ENCODE measurements at regions not wholly inside any gene's neighbourhood (a gene's known extent, or its start where the extent isn't known, plus 50 kb on each side); places are given as distances from the start of the nearest gene placed in this dataset.

DNA sequence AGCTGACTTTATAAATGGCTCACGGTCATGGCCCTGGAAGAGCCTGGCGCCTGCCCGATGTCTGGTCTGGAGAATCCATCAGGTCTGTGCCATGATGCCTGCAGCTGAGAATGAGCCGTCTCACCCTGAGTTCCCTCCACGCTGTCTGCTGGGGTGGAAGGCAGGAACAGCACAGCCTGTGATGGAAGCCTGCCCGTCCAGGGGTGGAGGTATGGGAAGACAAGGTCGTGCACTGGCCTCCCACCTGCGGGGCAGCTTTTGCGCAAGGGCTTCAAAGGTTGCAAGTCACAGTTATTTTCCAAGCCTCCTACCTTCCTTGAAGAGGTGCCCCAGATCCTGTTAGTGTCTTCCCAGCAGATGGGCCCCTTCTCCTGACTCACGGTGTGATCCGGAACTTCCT, 275.5 kb downstream of the FAM43A start:
- intact Hi-C loops (cut with DNase I) = no loop called here
- no peaks in the 10 kb centered on the region for H3K27me3 ChIP-seq (ENCODE audit: control insufficient read depth, insufficient read depth)
- H3K4me1 ChIP-seq (ENCODE audit: control insufficient read depth, insufficient read depth, low read length) = peaks cover 2% of the 10 kb centered on the region
- H3K4me3 ChIP-seq (ENCODE audit: low read length) = no peak overlapping the region
- no peaks in the 10 kb centered on the region for H3K9me3 ChIP-seq (ENCODE audit: control insufficient read depth, low read length)
- WGBS = 91% methylated on average over 11 of the region's 11 CpGs
- peak in 1 of 2 donors; percentile 30 for ATAC-seq
- no peak for DNase-seq
- H3K27ac ChIP-seq (ENCODE audit: low read length) = no peak overlapping the region

DNA sequence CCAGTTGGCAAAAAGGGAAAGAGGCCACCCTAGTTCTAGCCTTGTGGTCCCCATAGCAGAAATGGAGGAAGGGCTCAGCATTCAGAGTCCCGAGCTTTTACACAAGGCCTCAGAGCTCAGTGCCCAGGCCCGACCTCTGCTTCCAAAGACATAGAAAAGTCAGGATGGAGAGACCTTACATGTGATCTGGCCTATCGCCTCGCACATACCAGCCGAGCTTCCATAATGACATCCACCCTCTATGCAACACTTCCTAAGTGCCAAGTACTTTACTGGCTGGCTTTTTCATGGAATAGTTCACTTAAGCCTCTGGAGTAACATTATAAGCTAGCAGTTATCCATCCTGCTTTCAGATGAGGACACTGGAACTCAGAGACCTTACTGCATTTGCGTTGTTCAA, 275.9 kb downstream of the FAM43A start:
- WGBS = 68% methylated on average over 6 of the region's 6 CpGs
- no peak overlapping the region for H3K27ac ChIP-seq (ENCODE audit: low read length)
- peak; percentile 26 to 61 for ATAC-seq
- H3K4me1 ChIP-seq (ENCODE audit: control insufficient read depth, insufficient read depth, low read length) = peaks cover 2% of the 10 kb centered on the region
- no peaks in the 10 kb centered on the region for H3K9me3 ChIP-seq (ENCODE audit: control insufficient read depth, low read length)
- no peak overlapping the region for H3K4me3 ChIP-seq (ENCODE audit: low read length)
- intact Hi-C loops (cut with DNase I) = no loop called here
- no peaks in the 10 kb centered on the region for H3K27me3 ChIP-seq (ENCODE audit: control insufficient read depth, insufficient read depth)
- no peak for DNase-seq

DNA sequence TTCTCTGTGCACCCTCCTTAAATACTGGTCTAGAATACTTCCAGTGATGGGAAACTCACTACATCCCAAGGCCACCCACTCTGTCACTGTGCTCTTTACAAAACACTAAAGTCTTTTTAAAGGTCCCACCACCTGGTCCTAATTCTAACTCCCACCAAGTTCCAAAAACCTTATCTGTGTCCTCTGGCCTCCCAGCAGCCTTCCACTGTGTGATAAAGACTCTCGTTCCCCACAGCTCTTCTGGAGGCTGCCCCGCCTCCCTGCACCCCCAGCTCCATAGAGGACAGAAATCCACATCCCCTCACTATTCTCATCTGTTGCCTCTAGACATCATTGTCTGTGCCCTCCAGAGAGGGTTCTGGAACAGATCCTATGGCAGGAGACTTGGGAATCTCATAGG, 276.4 kb downstream of the FAM43A start:
- H3K27me3 ChIP-seq (ENCODE audit: control insufficient read depth, insufficient read depth) = no peaks in the 10 kb centered on the region
- H3K4me3 ChIP-seq (ENCODE audit: low read length) = no peak overlapping the region
- WGBS = 69% methylated on average over 2 of the region's 2 CpGs
- no peak for ATAC-seq
- intact Hi-C loops (cut with DNase I) = no loop called here
- DNase-seq = no peak
- no peaks in the 10 kb centered on the region for H3K9me3 ChIP-seq (ENCODE audit: control insufficient read depth, low read length)
- no peak overlapping the region for H3K27ac ChIP-seq (ENCODE audit: low read length)
- peaks cover 2% of the 10 kb centered on the region for H3K4me1 ChIP-seq (ENCODE audit: control insufficient read depth, insufficient read depth, low read length)

DNA sequence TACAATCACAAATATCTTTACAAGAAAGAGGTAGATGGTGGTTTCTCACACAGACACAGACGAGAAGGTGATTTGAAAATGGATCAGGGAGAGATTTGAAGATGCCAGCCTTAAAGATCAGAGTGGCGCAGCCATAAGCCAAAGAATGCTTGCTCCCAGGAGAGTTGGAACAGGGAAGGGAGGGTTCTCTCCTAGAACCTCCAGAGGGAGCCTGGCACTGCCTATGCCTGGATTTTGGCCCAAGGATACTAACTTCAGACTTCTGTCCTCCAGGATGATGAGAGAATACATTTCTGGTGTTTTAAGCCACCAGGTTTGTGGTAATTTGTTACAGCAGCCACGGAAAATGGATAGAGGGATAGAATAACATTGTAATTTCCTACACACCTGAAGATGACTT, 279.1 kb downstream of the FAM43A start:
- no peak for DNase-seq
- peaks cover 2% of the 10 kb centered on the region for H3K4me1 ChIP-seq (ENCODE audit: control insufficient read depth, insufficient read depth, low read length)
- no peaks in the 10 kb centered on the region for H3K27me3 ChIP-seq (ENCODE audit: control insufficient read depth, insufficient read depth)
- no peak overlapping the region for H3K4me3 ChIP-seq (ENCODE audit: low read length)
- no peaks in the 10 kb centered on the region for H3K9me3 ChIP-seq (ENCODE audit: control insufficient read depth, low read length)
- WGBS = 91% methylated on average over 3 of the region's 3 CpGs
- H3K27ac ChIP-seq (ENCODE audit: low read length) = no peak overlapping the region
- no peak for ATAC-seq
- intact Hi-C loops (cut with DNase I) = no loop called here

DNA sequence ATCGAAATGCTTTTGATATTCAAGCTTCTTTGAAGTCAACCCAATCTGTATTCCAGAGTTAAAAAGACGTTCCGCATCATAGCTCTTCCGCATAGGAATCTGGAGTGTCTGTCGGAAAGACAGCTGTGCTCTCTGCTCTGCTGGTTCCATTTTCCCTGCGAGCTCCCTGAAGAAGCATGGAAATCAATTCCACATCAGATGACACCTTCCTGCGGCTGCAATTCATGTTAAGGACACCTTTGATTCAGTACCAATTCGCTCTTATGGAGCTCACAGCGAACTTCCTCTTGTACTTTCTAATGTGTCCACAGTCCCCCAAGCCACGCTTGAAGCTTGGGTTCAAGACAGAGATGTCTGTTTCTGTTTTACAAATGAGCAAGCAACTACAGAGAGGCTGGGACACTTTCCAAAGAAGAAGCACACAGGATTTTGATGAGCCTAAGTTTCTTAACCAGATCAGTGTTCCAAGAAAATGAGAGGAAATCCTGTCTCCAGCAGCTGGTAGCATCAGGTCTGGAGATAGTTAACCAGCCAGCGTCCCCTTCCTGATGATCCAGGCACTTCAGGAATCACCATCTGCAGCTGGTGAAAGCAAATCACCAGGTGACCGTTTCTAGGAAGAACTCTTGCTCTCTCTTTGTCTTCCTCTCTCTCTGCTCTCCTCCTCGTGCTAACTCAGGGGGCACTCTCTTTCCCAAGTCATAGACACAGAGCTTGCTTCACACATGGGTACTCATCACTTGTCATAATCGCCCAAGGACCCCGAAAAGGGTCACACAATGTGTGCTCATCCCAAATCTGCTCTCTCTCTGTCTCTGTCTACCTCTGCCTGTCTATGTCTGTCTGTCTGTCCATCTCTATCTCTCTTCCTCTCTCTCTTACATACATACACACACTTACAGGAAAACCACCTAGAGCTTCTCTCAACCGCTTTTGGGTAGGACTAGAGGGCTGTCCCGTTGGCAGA, 281.8 kb downstream of the FAM43A start:
- no peak for ATAC-seq
- Histone ChIP-seq H3K9me3 (ENCODE audit: control insufficient read depth, low read length) (no peaks in the 10 kb centered on the region), H3K4me1 (ENCODE audit: control insufficient read depth, insufficient read depth, low read length) (no peaks in the 10 kb centered on the region), H3K4me3 (ENCODE audit: low read length) (no peak overlapping the region), H3K27me3 (ENCODE audit: control insufficient read depth, insufficient read depth) (no peaks in the 10 kb centered on the region), H3K27ac (ENCODE audit: low read length) (no peak overlapping the region)
- intact Hi-C loops (cut with DNase I) = no loop called here
- no peak for DNase-seq
- 64% methylated on average over 17 of the region's 17 CpGs for WGBS

DNA sequence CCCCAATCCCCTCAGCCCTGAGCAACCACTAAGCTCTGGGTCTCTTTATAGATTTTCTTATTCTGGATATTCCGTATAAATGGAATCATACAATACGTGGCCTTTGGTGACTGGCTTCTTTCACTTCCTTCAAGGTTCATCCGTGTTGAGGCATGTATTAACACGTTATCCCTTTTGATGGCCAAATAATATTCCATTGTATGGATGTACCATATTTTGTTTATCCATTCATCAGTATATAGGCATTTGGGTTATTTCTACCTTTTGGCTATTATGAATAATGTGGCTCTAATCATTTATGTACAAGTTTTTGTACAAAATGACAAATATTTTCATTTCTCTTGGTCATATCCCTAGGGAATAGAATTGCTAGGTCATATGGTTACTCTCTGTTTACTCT, 284.4 kb downstream of the FAM43A start:
- DNase-seq (no peak), ATAC-seq (no peak)
- no peak overlapping the region for H3K27ac ChIP-seq (ENCODE audit: low read length)
- 98% methylated on average over 4 of the region's 4 CpGs for WGBS
- H3K9me3 ChIP-seq (ENCODE audit: control insufficient read depth, low read length) = no peaks in the 10 kb centered on the region
- H3K4me1 ChIP-seq (ENCODE audit: control insufficient read depth, insufficient read depth, low read length) = no peaks in the 10 kb centered on the region
- H3K4me3 ChIP-seq (ENCODE audit: low read length) = no peak overlapping the region
- intact Hi-C loops (cut with DNase I) = no loop called here
- H3K27me3 ChIP-seq (ENCODE audit: control insufficient read depth, insufficient read depth) = no peaks in the 10 kb centered on the region

DNA sequence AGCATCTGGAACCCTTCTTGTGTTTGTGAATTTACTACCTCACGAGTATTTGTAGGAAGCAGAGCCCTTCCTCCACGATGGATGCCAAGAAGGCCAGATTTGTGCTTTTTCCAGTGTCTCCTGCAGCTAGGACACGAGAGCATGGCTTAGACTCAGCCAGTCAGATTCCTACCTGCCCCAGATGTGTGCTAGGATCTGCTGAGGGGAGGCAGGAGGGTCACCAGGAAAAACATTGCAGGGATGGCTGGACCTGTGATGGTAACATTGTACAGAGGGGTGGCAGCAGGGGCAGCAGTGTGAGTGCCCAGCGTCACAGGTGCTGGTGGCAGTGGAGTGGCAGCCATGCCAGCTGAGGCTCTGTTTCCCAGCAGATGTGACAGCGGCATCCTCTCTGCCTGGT, 285.3 kb downstream of the FAM43A start:
- Histone ChIP-seq H3K9me3 (ENCODE audit: control insufficient read depth, low read length) (no peaks in the 10 kb centered on the region), H3K27me3 (ENCODE audit: control insufficient read depth, insufficient read depth) (no peaks in the 10 kb centered on the region), H3K4me3 (ENCODE audit: low read length) (no peak overlapping the region), H3K27ac (ENCODE audit: low read length) (no peak overlapping the region), H3K4me1 (ENCODE audit: control insufficient read depth, insufficient read depth, low read length) (no peaks in the 10 kb centered on the region)
- WGBS = 84% methylated on average over 5 of the region's 5 CpGs
- ATAC-seq (no peak), DNase-seq (no peak)
- intact Hi-C loops (cut with DNase I) = no loop called here

DNA sequence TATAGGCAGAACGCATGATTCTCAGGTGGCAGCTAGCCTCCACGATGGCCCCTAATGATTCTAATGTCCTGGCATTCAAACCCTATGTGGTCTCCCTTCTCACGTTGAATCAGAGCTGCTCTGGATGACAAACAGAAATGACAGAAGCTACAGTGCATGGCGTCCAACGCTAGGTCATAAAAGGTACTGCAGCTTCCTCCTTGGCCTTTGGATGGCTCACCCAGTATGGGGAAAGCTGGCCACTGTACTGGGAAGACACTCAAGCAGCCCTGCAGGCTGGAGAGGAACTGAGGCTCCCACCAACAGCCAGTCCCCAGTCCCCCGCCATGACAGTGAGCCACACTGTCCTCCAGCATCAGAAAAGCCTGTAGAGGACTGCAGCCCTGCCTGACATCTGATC, 286.3 kb downstream of the FAM43A start:
- DNase-seq (no peak), ATAC-seq (no peak)
- 87% methylated on average over 6 of the region's 6 CpGs for WGBS
- Histone ChIP-seq H3K9me3 (ENCODE audit: control insufficient read depth, low read length) (no peaks in the 10 kb centered on the region), H3K4me3 (ENCODE audit: low read length) (no peak overlapping the region), H3K27me3 (ENCODE audit: control insufficient read depth, insufficient read depth) (no peaks in the 10 kb centered on the region), H3K4me1 (ENCODE audit: control insufficient read depth, insufficient read depth, low read length) (no peaks in the 10 kb centered on the region), H3K27ac (ENCODE audit: low read length) (no peak overlapping the region)
- intact Hi-C loops (cut with DNase I) = no loop called here

DNA sequence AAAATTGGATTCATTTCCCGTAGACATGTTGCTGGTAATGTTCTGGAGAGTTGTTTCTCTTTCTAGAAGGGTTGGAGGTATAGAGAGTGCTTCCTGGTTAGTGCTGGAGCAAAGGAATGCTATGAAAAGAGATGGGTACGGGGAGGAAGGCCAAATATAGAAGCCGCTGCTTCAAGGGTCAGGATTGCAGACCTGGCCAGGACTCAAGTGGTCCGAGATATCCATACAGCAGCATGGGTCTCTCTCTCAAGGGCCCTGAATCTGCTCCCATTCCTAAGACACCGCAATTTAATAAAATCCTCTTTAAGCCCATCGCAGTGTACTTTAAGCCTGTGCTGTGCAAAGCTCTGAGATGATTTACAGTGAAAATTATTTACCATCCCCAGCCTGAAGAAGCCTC, 287.0 kb downstream of the FAM43A start:
- DNase-seq = no peak
- Histone ChIP-seq H3K9me3 (ENCODE audit: control insufficient read depth, low read length) (no peaks in the 10 kb centered on the region), H3K27ac (ENCODE audit: low read length) (no peak overlapping the region), H3K27me3 (ENCODE audit: control insufficient read depth, insufficient read depth) (no peaks in the 10 kb centered on the region), H3K4me3 (ENCODE audit: low read length) (no peak overlapping the region), H3K4me1 (ENCODE audit: control insufficient read depth, insufficient read depth, low read length) (no peaks in the 10 kb centered on the region)
- intact Hi-C loops (cut with DNase I) = no loop called here
- no peak for ATAC-seq
- 67% methylated on average over 6 of the region's 6 CpGs for WGBS

DNA sequence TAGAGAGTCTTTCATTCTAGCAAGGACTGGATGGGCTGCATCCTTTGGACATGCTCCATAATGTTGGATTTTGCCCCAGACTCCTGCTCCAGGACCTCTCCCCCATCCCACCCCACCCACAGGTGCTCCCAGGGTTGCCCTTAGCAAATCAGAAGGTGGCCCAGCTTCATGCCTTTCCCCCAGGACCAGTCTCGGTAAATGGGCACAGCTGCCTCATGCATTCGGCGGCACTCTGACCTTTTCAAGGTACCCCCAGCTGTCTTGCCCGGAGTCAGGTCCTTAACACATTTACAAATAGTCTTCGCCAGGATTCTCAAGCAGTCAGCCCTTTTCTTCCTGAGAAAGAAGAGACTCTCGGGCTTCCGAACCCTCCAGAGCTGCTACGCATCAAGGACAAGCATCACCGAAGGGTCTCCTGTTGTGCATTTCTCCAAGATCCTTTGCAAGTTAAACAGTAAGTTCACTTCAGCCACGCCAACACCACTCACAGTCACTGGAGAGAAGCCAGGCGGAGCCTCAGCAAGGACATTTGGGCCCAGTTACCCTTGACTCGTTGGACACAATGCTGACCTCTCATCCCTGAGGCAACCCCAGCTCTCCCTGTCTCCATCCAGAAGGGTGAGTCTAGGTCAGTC, 287.8 kb downstream of the FAM43A start:
- H3K9me3 ChIP-seq (ENCODE audit: control insufficient read depth, low read length) = no peaks in the 10 kb centered on the region
- no peak for DNase-seq
- H3K4me1 ChIP-seq (ENCODE audit: control insufficient read depth, insufficient read depth, low read length) = no peaks in the 10 kb centered on the region
- WGBS = 87% methylated on average over 12 of the region's 12 CpGs
- no peak overlapping the region for H3K27ac ChIP-seq (ENCODE audit: low read length)
- no peak overlapping the region for H3K4me3 ChIP-seq (ENCODE audit: low read length)
- intact Hi-C loops (cut with DNase I) = no loop called here
- H3K27me3 ChIP-seq (ENCODE audit: control insufficient read depth, insufficient read depth) = no peaks in the 10 kb centered on the region
- ATAC-seq = no peak

DNA sequence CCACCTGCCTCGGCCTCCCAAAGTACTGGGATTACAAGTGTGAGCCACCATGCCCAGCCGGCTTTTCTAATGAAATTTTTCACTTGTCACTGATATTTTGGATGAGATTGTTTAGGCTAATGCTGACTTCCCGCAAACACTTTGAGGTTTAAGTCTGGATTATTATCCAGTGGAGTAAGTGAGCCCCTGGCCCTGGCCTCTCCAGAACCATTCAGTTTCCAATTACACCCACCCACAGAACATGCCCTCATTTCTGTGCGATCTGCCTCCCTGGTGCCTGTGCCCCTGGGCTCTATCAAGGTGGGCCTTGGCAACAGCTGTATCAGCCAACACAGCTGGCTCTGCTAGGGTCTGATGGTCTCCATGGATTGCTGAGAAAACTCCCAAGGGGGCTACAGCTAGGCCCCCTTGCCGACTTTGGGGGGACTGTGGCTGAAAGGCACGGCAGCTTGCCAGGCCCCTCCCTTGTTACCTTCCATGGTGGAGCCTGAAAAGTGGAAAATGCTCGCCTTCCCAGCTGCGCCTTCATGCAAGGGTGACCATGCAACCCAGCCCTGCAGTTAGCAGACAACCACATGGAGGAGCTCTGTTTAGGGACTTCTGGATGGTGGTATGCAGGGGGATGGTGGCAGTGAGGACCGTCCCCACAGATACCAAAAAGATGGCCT, 288.9 kb downstream of the FAM43A start:
- 95% methylated on average over 9 of the region's 9 CpGs for WGBS
- DNase-seq (no peak), ATAC-seq (no peak)
- H3K9me3 ChIP-seq (ENCODE audit: control insufficient read depth, low read length) = no peaks in the 10 kb centered on the region
- H3K27me3 ChIP-seq (ENCODE audit: control insufficient read depth, insufficient read depth) = no peaks in the 10 kb centered on the region
- intact Hi-C loops (cut with DNase I) = no loop called here
- H3K4me3 ChIP-seq (ENCODE audit: low read length) = no peak overlapping the region
- no peak overlapping the region for H3K27ac ChIP-seq (ENCODE audit: low read length)
- H3K4me1 ChIP-seq (ENCODE audit: control insufficient read depth, insufficient read depth, low read length) = no peaks in the 10 kb centered on the region
